ENCODE measurements at regions not wholly inside any gene's neighbourhood (a gene's known extent, or its start where the extent isn't known, plus 50 kb on each side); places are given as distances from the start of the nearest gene placed in this dataset.

GRCh38 chr5:89203611-89204010 is 320.6 kb upstream of the MEF2C start:
- DNase-seq (ENCODE audit: low spot score in 2 of 2) = no peak
- intact Hi-C loops (cut with DNase I) = no loop called here
- Histone ChIP-seq H3K4me1 (no peaks in the 10 kb centered on the region), H3K36me3 (no peaks in the 10 kb centered on the region), H3K27me3 (no peaks in the 10 kb centered on the region), H3K9me3 (peaks cover 0 to 14% of the 10 kb centered on the region in 2 donors), H3K4me3 (no peak overlapping the region), H3K27ac (no peak overlapping the region)
- TF ChIP-seq, protein P1, sequence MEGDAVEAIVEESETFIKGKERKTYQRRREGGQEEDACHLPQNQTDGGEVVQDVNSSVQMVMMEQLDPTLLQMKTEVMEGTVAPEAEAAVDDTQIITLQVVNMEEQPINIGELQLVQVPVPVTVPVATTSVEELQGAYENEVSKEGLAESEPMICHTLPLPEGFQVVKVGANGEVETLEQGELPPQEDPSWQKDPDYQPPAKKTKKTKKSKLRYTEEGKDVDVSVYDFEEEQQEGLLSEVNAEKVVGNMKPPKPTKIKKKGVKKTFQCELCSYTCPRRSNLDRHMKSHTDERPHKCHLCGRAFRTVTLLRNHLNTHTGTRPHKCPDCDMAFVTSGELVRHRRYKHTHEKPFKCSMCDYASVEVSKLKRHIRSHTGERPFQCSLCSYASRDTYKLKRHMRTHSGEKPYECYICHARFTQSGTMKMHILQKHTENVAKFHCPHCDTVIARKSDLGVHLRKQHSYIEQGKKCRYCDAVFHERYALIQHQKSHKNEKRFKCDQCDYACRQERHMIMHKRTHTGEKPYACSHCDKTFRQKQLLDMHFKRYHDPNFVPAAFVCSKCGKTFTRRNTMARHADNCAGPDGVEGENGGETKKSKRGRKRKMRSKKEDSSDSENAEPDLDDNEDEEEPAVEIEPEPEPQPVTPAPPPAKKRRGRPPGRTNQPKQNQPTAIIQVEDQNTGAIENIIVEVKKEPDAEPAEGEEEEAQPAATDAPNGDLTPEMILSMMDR (IDR thresholded peaks at IDR 0.05) = no peak

DNA sequence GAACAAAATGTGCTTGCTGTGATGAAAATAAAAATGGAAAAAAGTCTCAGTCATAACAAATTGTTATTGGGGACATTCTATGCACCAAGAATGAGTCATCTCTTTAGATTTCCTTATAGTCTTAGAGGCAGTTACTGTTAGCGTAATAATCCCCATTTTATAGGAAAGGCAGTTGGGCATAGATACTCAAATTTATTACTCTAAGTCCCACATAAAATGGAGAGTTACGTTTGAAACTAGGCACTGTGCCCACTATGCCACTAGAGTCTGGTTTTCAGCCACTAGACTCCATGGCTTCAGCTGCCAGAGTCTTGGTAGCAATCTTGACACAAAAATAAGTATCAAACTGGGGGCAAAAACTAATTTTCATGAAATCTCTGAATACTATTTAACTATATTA is 317.9 kb upstream of the MEF2C start:
- intact Hi-C loops (cut with DNase I) = no loop called here
- DNase-seq (ENCODE audit: low spot score in 2 of 2) = no peak
- H3K4me3 ChIP-seq = no peak overlapping the region
- H3K4me1 ChIP-seq = no peaks in the 10 kb centered on the region
- peaks cover 0 to 20% of the 10 kb centered on the region in 2 donors for H3K9me3 ChIP-seq
- H3K27me3 ChIP-seq = no peaks in the 10 kb centered on the region
- H3K36me3 ChIP-seq = no peaks in the 10 kb centered on the region
- no peak overlapping the region for H3K27ac ChIP-seq
- TF ChIP-seq, protein P1 (IDR thresholded peaks at IDR 0.05) = no peak

GRCh38 chr5:89199306-89199705 is 316.3 kb upstream of the MEF2C start:
- Histone ChIP-seq H3K27me3 (no peaks in the 10 kb centered on the region), H3K27ac (no peak overlapping the region), H3K4me3 (no peak overlapping the region), H3K36me3 (no peaks in the 10 kb centered on the region), H3K4me1 (no peaks in the 10 kb centered on the region), H3K9me3 (peaks cover 0 to 20% of the 10 kb centered on the region in 2 donors)
- intact Hi-C loops (cut with DNase I) = no loop called here
- TF ChIP-seq, protein P1 (IDR thresholded peaks at IDR 0.05) = no peak
- no peak for DNase-seq (ENCODE audit: low spot score in 2 of 2)

DNA sequence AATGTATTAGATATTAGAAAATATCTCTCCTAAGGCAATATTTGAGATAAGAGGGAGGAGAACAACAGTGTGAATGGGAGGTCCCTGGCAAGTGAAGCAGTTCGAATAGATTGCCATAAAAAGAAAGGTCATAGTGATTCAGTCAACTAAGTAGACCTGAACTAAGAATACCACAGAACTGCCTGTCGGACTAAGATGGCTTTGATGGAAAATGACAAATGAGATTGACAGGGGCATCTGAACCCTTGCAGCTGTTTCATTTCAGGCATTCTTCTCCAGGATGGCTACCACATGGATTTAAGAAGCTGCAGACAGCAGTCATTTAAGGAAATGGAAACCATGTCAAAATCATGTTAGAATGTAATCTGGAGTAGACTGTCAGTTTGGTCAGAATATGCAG is 308.4 kb upstream of the MEF2C start:
- H3K9me3 ChIP-seq = peaks cover 0 to 10% of the 10 kb centered on the region in 2 donors
- no peaks in the 10 kb centered on the region for H3K36me3 ChIP-seq
- no peak overlapping the region for H3K4me3 ChIP-seq
- no peaks in the 10 kb centered on the region for H3K27me3 ChIP-seq
- no peak for DNase-seq (ENCODE audit: low spot score in 2 of 2)
- TF ChIP-seq, protein P1 (IDR thresholded peaks at IDR 0.05) = no peak
- H3K4me1 ChIP-seq = peaks cover 0 to 8% of the 10 kb centered on the region in 2 donors
- peak overlapping the region; percentile 41 to 46 for H3K27ac ChIP-seq
- intact Hi-C loops (cut with DNase I) = no loop called here

GRCh38 chr5:89190515-89191265 is 307.7 kb upstream of the MEF2C start:
- TF ChIP-seq, protein P1 (IDR thresholded peaks at IDR 0.05) = no peak
- H3K36me3 ChIP-seq = no peaks in the 10 kb centered on the region
- H3K4me3 ChIP-seq = no peak overlapping the region
- peak overlapping the region; percentile 22 to 41 for H3K27ac ChIP-seq
- no peaks in the 10 kb centered on the region for H3K27me3 ChIP-seq
- peaks cover 0 to 10% of the 10 kb centered on the region in 2 donors for H3K9me3 ChIP-seq
- DNase-seq (ENCODE audit: low spot score in 2 of 2) = no peak
- peaks cover 0 to 8% of the 10 kb centered on the region in 2 donors for H3K4me1 ChIP-seq
- intact Hi-C loops (cut with DNase I) = no loop called here
